CD4-positive, alpha-beta T cell treated with Interleukin-6 for 4 hours (primary cell): ENCODE measurements at regions not wholly inside any gene's neighbourhood (a gene's known extent, or its start where the extent isn't known, plus 50 kb on each side); places are given as distances from the start of the nearest gene placed in this dataset.
"Not testable (repeated sequence)": the region's sequence is repeated elsewhere in the genome, so short reads cannot be mapped to it uniquely, and the experiment has no call there.

Experiments used
- DNase-seq: peaks from one replicate; pipeline ENCODE4 v3.0.0-alpha.2; 2020; ENCODE audit warnings: mixed read lengths

GRCh38 chr7:8809320-8809719 is 375.9 kb downstream of the NXPH1 start:
- no peak for DNase-seq

- DNase-seq = no peak
Observed at GRCh38 chr7:8817448-8818036, 384.1 kb downstream of the NXPH1 start.

- no peak for DNase-seq
Observed at GRCh38 chr7:8818406-8818805, 385.0 kb downstream of the NXPH1 start.

DNA sequence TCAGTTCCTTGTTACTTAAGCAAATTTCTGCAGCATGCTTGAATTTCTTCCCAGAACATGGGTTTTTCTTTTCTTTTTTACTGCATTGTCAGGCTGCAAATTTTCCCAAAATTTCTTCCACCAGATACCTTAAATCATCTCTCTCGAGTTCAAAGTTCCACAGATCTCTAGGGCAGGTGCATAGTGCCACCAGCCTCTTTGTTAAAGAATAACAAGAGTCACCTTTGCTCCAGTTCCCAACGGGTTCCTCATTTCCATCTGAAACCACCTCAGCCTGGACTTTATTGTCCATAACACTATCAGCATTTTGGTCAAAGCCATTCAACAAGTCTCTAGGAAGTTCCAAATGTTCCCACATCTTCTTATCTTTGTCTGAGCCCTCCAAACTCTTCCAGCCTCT is 389.2 kb downstream of the NXPH1 start:
- DNase-seq = no peak

GRCh38 chr7:8823486-8823885 is 390.1 kb downstream of the NXPH1 start:
- no peak for DNase-seq

- DNase-seq = no peak
Observed at GRCh38 chr7:8827329-8827728, 393.9 kb downstream of the NXPH1 start.

DNA sequence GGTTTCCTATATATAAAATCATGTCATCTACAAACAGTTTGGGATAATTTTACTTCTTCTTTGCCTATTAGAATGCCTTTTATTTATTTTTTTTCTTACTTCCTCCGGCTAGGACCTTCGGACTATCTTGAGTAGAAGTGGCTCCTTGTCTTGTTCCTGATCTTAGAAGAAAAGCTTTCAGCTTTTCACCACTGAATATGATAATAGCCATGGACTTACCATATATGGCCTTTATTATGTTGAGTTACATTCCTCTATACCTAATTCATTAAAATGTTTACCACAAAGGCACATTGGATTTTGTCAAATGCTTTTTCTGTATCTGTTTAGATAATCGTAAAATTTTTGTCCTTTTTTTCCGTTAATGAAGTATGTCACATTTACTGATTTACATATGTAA is 395.7 kb downstream of the NXPH1 start:
- DNase-seq = no peak

- DNase-seq = no peak
Observed at GRCh38 chr7:8831376-8831775, 398.0 kb downstream of the NXPH1 start.

GRCh38 chr7:8833355-8833754 is 399.9 kb downstream of the NXPH1 start:
- no peak for DNase-seq

GRCh38 chr7:8841171-8841570 is 407.8 kb downstream of the NXPH1 start:
- DNase-seq = no peak

DNA sequence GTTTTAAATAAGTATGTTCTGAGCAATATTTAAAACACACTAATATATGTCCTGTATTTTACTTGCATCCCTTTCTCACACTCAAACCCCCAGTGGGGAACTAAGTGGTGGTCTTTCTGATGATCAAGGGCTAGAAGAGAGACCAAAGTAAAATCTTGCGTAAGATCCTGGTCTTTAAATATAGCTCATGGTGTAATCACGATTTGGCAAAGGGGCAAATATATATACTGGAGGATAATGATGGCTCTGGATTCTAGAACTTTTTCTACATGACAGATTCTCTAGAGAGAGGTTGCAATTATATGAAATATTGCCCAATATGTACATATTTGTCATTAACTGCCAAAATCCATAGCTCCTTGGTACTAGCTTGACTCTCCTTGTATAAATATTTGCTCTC is 438.3 kb downstream of the NXPH1 start:
- no peak for DNase-seq

GRCh38 chr7:8881916-8882315 is 448.5 kb downstream of the NXPH1 start:
- DNase-seq = no peak

DNA sequence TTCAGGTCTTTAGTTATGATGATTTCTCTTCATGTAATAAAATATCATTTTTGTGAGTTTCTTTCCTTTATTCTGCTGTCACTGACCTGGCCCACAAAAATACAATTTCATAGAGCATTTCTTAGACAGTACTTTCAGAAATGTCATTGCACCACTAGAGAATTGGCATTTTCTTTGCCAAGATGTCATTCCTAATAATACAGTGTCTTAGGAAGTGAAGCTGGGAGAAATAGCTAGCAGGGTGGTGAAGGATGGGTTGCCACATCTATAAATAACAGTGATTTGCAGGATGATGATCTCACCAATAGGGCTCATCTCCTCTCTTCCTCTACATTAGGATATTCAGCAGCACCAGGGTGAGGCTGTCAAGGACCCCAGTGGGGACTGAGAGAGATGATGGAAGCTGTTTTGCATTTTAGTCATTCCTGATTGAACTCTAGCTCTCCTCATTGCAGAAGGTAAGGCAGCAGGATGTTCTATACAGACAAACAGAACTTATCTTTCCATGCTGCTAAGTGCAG is 452.1 kb downstream of the NXPH1 start:
- DNase-seq = no peak

GRCh38 chr7:8890346-8890745 is 456.9 kb downstream of the NXPH1 start:
- DNase-seq = not testable (repeated sequence)

DNA sequence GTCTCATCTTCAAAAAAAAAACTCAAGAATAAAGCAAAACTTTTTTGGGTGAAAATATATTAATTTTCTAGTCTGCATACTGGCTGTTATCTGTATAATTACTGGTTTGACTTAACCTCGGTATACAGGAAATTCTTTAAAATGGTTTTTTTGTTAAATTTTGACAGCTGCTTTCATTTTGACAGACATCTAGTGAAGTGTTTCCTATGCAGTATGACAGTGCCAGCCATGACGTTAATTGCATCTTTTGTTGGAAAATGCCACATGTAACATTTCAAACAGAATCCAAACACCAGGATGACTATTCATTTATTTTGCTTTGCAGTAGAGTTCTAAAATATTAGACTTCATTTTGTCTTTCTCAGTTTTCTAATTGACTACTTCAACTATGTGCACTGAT is 460.4 kb downstream of the NXPH1 start:
- no peak for DNase-seq

GRCh38 chr7:8906396-8907075 is 473.1 kb downstream of the NXPH1 start:
- no peak for DNase-seq

DNA sequence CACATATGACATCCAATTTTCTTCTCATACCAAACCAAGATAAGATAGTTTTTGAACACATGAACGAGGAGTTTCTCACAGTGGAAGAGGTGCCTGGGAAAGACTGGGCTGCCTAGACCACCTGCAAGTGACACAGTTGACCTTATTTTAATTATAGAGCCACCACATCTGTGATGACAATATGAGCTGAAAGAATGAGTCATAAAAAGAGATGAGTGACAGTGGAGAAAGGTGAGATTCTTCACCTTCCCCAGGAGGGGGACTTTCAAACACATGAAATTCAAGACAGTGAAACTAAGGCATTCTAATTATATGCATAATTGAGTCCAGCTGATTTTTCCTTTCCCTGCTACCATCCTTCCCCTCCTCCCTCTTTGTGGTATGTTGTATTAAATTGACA is 475.5 kb downstream of the NXPH1 start:
- DNase-seq = no peak

DNA sequence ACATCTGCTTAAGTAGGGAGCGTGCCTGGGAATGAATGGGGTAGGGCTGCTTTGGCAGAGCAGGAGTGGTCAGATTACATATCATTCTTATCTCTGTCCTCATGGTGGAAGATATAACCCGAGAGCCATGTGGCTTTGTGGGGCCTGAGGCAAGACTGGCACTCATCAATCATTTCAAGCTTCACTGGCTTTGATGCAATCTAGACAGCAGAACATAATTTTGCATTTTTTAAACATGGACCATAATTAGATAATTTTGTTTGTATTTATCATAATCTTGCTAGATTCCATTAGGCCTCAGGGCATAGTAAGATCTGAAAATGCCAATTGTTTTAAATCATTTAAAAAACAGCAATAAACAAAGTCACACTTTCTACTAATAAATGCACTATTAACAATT is 480.3 kb downstream of the NXPH1 start:
- no peak for DNase-seq

GRCh38 chr7:8921807-8922206 is 488.4 kb downstream of the NXPH1 start:
- no peak for DNase-seq

- DNase-seq = no peak
Observed at GRCh38 chr7:8922726-8923125, 489.3 kb downstream of the NXPH1 start.

DNA sequence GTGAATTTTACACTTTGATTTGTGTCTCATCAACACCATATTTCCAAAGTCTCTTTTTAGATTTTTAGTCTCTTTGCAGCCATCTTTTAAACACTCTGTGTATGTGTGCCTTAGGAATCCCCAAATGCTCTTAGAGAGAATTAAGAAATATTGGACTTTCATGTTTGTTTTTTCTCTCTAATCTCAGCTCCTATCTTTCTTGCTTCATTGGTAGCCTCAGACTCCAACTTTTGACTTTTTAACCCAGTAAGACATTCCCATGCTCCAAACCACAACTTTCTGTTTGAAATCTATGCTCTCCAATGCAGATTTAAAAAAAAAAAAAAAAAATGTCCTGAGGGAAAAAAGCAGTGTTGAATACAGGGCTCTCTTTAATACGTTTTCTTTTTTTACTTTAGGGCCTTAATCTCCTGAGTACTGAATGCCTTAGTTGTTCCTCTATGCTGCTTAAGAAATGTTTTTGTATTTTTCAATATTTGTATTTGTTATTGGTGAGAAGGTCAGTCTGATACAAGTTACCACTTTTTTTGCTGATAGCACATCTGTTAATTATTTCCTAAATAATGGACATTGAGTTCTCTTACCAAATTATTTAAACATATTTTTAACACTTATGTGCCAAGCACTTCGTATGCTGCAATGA is 489.9 kb downstream of the NXPH1 start:
- DNase-seq = no peak

DNA sequence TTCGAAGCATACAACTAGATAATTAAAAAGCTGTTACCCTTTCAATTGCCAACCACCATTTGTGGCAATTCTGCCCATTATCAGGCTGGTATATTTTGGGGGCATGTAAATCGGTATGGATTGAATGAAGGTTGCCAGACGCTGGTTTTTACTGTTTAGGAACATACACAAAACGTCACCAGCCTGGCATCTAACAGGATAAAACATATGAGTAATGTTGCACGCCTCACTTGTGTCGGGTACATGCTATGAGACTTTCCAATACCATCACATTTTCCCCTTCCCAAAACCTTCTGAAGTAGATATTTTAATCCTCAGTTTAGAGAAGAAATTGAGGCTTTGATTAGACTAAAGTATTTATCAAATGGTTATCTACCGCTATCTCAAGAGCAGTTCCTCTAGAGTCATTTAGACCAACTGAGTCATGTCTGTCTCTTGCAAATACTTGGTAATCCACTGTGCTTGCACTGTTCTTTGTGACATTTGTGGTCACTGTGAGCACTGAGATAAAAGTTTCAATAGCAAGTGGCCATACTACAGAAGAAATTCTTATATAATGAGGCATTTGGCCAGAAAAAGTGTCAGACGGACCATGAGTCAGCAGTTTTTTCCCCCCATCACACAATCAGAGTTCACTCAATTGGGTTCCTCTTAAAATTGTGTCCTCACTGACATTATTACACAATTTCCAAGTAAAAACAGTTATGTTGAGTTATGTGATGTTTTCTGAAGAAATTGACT is 498.7 kb downstream of the NXPH1 start:
- no peak for DNase-seq

GRCh38 chr7:8932751-8933150 is 499.3 kb downstream of the NXPH1 start:
- DNase-seq = no peak

- no peak for DNase-seq
Observed at GRCh38 chr7:8937204-8937603, 503.8 kb downstream of the NXPH1 start.
